HG03521 (cell line): ENCODE measurements at regions not wholly inside any gene's neighbourhood (a gene's known extent, or its start where the extent isn't known, plus 50 kb on each side); places are given as distances from the start of the nearest gene placed in this dataset.
"Not testable (repeated sequence)": the region's sequence is repeated elsewhere in the genome, so short reads cannot be mapped to it uniquely, and the experiment has no call there.

Source experiments
- ATAC-seq: cut with Tn5 transposase; IDR thresholded peaks from one replicate; pipeline ENCODE4 v1.9.1; 2021; ENCODE audit warnings: mild to moderate bottlenecking, moderate library complexity; ENCODE audit not compliant: unreplicated experiment

DNA sequence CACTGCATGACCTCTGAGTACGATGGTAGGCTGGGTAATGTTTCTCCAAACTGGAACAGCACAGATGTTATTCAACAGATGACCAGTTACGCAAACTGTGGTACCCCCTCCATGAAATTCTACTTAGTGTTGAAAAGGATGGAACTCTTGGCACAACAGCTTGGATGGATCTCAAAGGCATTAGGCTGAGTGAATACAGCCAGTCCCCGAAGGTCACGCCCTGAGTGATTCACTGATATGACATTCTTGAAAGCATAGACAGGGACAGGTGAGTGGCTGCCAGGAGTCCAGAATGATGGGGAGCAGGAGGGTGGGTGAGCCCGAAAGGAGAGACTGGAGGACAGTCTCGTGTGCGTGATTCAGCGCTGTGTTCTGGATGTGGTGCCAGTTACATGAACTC is 187.5 kb upstream of the TMEM132C start:
- no peak for ATAC-seq

GRCh38 chr12:128083132-128083729 is 183.7 kb upstream of the TMEM132C start:
- ATAC-seq = no peak

DNA sequence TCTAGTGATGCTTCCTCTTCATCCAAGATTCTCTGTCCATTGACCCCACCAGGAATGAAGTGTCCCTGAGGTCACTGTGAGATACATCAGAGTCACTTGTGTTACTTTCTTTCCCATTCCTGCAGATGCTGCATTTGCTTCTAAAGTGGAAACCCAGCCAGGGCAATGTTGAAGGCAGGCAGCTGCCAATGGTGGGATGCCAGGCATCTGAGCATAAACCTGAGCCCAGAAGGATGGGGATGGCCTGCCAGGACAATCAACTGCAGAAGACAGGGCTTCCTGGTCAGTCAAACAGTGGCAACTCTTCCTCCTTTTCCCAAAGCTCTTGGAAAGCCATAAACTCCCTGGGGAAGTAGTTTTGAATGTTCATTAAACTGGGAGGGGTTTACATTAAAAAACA is 178.0 kb upstream of the TMEM132C start:
- no peak for ATAC-seq

DNA sequence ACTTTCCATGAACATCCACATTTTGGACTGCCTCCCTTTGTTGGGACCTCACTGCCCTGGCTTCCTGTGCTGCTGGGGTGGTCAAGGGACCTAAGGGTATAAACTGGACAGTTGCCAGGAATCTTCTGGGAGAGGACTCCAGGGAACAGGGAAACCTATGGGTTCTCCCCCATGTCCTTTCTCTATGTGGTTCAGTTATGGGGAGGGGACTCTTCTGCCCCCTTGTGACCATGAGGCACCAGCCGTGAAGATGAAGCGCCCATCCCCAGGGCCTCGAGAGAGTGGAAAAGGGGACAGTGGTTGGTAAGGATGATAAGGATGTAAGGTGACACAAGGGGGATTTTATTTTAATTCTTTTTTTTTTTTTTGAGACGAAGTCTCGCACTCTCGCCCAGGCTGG is 177.0 kb upstream of the TMEM132C start:
- no peak for ATAC-seq

GRCh38 chr12:128091101-128091720 is 175.8 kb upstream of the TMEM132C start:
- no peak for ATAC-seq

DNA sequence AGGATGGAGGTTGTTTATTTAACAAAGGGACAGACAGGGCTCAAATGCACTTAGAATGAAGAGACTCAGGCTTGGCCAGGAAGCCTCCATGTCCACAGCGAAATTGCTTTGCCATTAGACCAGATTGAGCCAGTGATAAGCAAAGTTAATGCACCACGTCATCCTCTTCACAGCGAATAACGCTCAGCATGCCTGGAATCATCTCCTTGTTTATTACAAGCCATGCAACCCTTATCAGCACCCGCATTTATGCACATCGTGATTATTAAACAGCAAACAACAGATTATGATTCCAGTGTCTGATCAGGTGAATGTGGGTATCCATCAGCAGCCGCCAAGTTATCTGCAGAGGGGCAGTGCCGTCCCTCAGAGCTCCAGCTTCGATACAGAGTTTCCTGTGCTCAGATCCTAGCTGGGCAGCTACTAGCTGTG is 175.0 kb upstream of the TMEM132C start:
- ATAC-seq = no peak

DNA sequence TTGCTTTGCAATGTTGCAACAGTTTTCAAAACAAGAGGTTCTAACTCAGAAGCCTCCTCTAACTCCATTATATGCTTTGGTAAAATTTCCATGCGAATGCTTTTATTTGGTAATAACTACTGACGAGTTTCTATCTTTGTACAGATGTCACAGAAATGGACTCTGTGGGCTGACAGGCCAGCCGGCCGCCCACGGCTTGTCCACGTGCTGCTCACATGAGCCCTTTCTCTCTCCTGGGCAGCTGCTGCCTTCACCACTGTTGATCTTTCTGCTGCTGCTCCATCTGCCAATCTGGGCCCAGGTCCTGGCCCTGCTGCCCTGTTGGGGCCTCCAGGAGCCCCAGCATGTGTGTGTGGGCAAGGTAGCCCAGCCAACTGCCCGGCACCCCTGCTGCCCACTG is 168.2 kb upstream of the TMEM132C start:
- no peak for ATAC-seq

GRCh38 chr12:128103152-128103551 is 163.8 kb upstream of the TMEM132C start:
- no peak for ATAC-seq

DNA sequence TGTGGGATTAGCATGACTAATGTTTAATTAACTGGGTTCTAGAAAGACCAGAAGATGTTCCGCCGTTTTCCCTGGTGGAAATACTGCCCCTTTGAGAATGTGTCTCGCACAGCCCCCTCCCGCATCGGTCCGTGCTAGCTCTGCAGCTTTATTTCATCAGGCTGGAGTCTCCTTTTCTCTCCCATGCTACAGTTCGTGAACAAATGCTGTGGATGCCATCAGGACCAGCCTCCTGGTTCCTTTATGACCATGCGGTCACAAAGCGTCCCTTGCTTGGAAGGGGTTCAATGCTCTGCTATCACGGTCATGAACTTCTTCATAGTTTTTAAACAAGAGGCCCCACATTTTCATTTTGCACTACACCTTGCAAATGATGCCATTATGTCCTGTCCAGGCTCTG is 157.7 kb upstream of the TMEM132C start:
- ATAC-seq = no peak

GRCh38 chr12:128109636-128110035 is 157.3 kb upstream of the TMEM132C start:
- no peak for ATAC-seq

DNA sequence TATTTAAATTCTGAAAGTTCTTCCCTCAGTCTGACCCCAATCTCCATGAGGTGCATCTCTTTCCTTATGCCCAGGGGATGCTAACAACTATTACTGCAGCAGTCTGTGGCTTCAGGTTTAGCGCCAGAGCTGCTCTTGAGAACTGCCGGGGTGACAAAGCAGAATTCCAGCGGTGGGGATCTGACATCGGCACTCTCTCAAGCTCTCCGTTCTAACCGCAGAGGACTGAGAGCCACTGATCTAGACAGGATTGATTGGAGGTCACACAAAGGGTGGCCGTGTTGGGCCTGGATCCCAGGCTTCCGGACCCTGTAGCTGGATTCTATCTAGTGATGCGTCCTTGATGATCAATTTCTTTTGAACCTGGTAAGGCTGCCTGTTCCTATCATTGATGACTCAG is 155.6 kb upstream of the TMEM132C start:
- no peak for ATAC-seq

DNA sequence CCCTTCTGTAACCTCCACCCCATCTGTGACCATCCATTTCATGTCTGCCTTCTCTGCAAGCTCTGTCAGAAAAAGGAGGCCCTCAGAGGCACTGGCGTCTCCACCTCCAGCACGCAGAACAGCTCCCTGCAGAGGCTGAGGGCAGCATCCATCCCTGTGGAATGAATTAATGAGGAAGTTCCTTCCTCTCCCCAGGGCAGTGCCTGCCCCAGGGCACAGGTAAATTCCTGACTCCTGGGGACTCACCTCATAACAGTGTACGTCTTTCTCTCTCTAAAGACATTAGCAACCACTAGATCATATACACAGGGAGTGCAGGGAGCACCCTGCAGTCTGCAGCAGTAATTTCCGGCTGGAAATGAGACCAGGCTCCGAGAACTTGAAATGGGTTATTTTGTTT is 155.0 kb upstream of the TMEM132C start:
- ATAC-seq = no peak

- ATAC-seq = not testable (repeated sequence)
Measured at GRCh38 chr12:128113250-128113649, 153.7 kb upstream of the TMEM132C start.

DNA sequence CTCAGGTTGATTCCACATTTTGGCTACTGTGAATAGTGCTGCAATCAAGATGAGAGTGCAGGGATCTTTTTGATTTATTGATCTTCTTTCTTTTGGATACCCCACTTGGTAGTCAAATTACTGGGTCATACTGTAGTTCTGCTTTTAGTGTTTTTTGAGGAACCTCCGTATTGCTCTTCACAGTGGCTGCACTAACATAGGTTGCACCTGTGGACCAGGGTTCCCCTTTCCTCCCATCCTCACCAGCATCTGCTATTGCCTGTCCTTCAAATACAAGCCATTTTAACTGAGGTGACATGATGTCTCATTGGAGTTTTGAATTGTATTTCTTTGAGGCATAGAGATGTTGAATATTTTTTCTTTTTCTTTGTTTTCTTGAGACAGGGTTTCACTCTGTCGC is 152.5 kb upstream of the TMEM132C start:
- ATAC-seq = no peak

DNA sequence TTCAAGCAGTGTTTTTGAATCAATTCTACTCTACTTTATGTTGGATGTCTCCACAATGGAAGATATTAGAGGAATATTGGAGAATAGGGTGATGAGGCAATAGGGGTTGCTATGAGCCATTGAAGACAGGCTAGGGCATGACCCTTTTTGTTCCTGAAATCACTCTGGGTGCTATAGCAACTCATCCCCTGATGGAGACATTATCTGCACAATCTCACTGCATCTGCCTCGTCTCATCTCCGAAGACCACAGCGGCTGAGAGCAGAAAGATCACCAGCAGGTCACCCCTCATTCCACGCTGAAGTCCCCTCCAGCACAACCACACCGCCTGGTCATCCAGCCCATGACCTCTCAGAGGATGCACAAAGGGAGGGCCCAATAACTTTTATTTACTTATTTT is 150.4 kb upstream of the TMEM132C start:
- no peak for ATAC-seq

DNA sequence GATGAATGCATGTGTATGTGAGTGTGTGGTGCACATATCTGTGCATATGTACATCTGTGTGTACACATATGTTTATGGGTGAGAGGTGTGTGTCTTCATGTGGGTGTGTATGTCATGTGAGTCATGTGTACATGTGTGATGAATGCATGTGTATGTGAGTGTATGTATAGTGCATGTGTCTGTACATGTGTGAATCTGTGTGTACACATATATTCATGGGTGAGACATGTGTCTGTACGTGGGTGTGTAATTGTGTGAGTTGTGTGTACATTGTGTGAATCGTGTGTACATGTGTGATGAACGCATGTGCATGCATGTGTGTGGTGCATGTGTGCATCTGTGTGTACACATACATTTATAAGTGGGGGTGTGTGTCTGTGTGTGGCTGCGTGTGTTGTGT is 146.9 kb upstream of the TMEM132C start:
- no peak for ATAC-seq

GRCh38 chr12:128121424-128121823 is 145.5 kb upstream of the TMEM132C start:
- ATAC-seq = no peak

DNA sequence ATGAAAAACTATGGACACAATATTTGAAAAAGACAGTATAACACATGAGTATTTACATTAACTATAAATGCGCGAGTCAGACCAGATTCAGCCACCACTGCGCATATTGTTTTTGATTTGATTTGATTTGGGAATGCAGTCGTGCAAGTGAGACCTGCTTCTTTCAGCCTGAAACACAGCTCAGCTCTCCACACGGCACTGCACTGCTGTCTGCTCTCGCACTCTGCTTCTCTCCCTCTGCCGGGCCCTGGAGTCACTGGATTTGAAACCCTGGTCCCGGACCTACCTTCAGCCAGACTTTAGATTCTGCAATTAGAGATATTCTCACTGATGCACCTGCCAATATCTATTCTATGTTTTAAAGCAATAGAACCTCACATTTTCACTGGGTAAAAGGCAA is 143.9 kb upstream of the TMEM132C start:
- no peak for ATAC-seq

DNA sequence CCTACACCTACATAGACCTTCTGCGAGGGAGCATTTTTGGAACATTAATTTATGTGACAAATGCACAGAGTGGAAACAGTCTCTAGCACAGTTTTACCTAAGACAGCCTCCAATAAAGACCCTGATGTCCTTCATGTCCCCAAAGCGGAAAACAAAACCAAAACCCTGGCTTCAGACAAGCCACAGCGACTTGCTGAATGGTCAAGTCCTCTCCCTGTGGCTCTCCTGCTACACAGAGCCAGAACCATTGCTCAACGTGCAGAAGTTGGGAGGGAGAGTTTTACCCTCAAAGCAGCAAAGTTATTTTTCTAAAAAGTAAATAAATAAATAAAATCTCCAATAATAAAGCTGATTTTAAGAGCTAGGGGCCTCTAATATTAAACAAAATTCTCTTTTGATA is 135.0 kb upstream of the TMEM132C start:
- no peak for ATAC-seq

GRCh38 chr12:128133321-128134073 is 133.5 kb upstream of the TMEM132C start:
- ATAC-seq = no peak

- ATAC-seq = peak; percentile 94
Measured at GRCh38 chr12:128137140-128137539, 129.8 kb upstream of the TMEM132C start.

GRCh38 chr12:128138125-128138524 is 128.8 kb upstream of the TMEM132C start:
- ATAC-seq = no peak
